ENCODE measurements at regions not wholly inside any gene's neighbourhood (a gene's known extent, or its start where the extent isn't known, plus 50 kb on each side); places are given as distances from the start of the nearest gene placed in this dataset.
"Not testable (repeated sequence)": the region's sequence is repeated elsewhere in the genome, so short reads cannot be mapped to it uniquely, and the experiment has no call there.

GRCh38 chr5:62255551-62255950, 50.5 kb upstream of the KIF2A start:
- Mint-ChIP-seq H3K4me1 (peaks cover 77% of the 10 kb centered on the region), H3K36me3 (ENCODE audit: low read depth) (peaks cover 15% of the 10 kb centered on the region), H3K27ac (peak overlapping the region; percentile 65), H3K9me3 (peaks cover 21% of the 10 kb centered on the region)
- ATAC-seq, H3K27me3 Mint-ChIP-seq, DNase-seq, H3K4me3 Mint-ChIP-seq: not testable (repeated sequence)

GRCh38 chr5:62256161-62257019, 49.6 kb upstream of the KIF2A start:
- DNase-seq, result no peak
- peak overlapping the region; percentile 60 for H3K4me3 Mint-ChIP-seq
- peak; percentile 56 for ATAC-seq
- H3K9me3 Mint-ChIP-seq, result peaks cover 21% of the 10 kb centered on the region
- H3K4me1 Mint-ChIP-seq, result peaks cover 77% of the 10 kb centered on the region
- peaks cover 15% of the 10 kb centered on the region for H3K36me3 Mint-ChIP-seq (ENCODE audit: low read depth)
- peak overlapping the region; percentile 92 for H3K27ac Mint-ChIP-seq
- H3K27me3 Mint-ChIP-seq, result no peaks in the 10 kb centered on the region
